ENCODE measurements at regions not wholly inside any gene's neighbourhood (a gene's known extent, or its start where the extent isn't known, plus 50 kb on each side); places are given as distances from the start of the nearest gene placed in this dataset.

- 30% methylated on average over 3 of the region's 3 CpGs for WGBS (ENCODE audit: low lambda C conversion rate)
- FAIRE-seq (no peak), DNase-seq (ENCODE audit: low spot score) (no peak), ATAC-seq (no peak)
- Histone ChIP-seq H4K20me1 (ENCODE audit: insufficient read depth, low read length) (no peaks in the 10 kb centered on the region), H3K9ac (ENCODE audit: insufficient read depth, low read depth, low read length) (no peak overlapping the region), H3K27ac (ENCODE audit: extremely low read length, insufficient read depth, low read length) (no peak overlapping the region), H3K4me2 (ENCODE audit: low read depth, low read length) (no peak overlapping the region), H3K27me3 (ENCODE audit: control insufficient read depth in 1 of 2, insufficient read depth in 2 of 2, low read length in 2 of 2) (no peaks in the 10 kb centered on the region; a peak in 1 of 5 replicates), H3K9me3 (ENCODE audit: low read length) (no peaks in the 10 kb centered on the region), H3K4me1 (ENCODE audit: insufficient read depth, low read length) (no peaks in the 10 kb centered on the region), H3K36me3 (replicated peaks in 1 of 2; ENCODE audit: control insufficient read depth in 1 of 2, insufficient read depth in 2 of 2, low read length in 2 of 2) (no peaks in the 10 kb centered on the region), H3K4me3 (replicated peaks in 1 of 3; ENCODE audit: insufficient read depth in 1 of 3, low read depth in 2 of 3, low read length in 3 of 3) (no peak overlapping the region), H3K79me2 (ENCODE audit: insufficient read depth, low read length) (no peaks in the 10 kb centered on the region), H2AFZ (ENCODE audit: low read length) (no peak overlapping the region)
- POLR2A ChIA-PET, result no interaction called here
- intact Hi-C loops (cut with micrococcal nuclease; ENCODE audit: unreplicated experiment), result no loop called here
- TF ChIP-seq ZNF530 (CRISPR knock-in tag; IDR thresholded peaks at IDR 0.05; ENCODE audit: low read depth) (no peak), ZNF3 (CRISPR knock-in tag; IDR thresholded peaks at IDR 0.05) (no peak), ZBTB7A (CRISPR knock-in tag; IDR thresholded peaks at IDR 0.05) (no peak), ZNF232 (CRISPR knock-in tag; IDR thresholded peaks at IDR 0.05; ENCODE audit: borderline replicate concordance) (no peak), CENPT (CRISPR knock-in tag; IDR thresholded peaks at IDR 0.05; ENCODE audit: low read depth) (no peak), ZNF614 (CRISPR knock-in tag; IDR thresholded peaks at IDR 0.05; ENCODE audit: borderline replicate concordance) (no peak), ZUFSP (CRISPR knock-in tag; IDR thresholded peaks at IDR 0.05; ENCODE audit: borderline replicate concordance) (no peak), REL (CRISPR knock-in tag; conservative IDR thresholded peaks at IDR 0.05) (no peak), CCDC6 (CRISPR knock-in tag; IDR thresholded peaks at IDR 0.05) (no peak), ZBTB49 (CRISPR knock-in tag; IDR thresholded peaks at IDR 0.05; ENCODE audit: borderline replicate concordance) (no peak), CREM (IDR thresholded peaks at IDR 0.05) (no peak), CREM (CRISPR knock-in tag; IDR thresholded peaks at IDR 0.05) (no peak)
- in situ Hi-C loops (cut with HindIII; ENCODE audit: extremely low pct_ligation_motif_present, low pct_unique_long_range_greater_than_20kb), result no loop called here
- CTCF ChIA-PET (ENCODE audit: low intra/inter-chr PET ratio, low total read pairs), result no interaction called here
- no TSS peak for BruUV-seq (replicated peaks)
These were observed 169.5 kb upstream of the SMARCAD1 start for GRCh38 chr4:94038195-94038594.

All from HepG2 (cell line).